ENCODE measurements at regions not wholly inside any gene's neighbourhood (a gene's known extent, or its start where the extent isn't known, plus 50 kb on each side); places are given as distances from the start of the nearest gene placed in this dataset.

GRCh38 chr3:89038869-89039268 is 68.6 kb upstream of the EPHA3 start:
- ATAC-seq, result no peak
- no peak for TF ChIP-seq ZNF8 (CRISPR knock-in tag; IDR thresholded peaks at IDR 0.05)
- TF ChIP-seq CREB5 (CRISPR knock-in tag; IDR thresholded peaks at IDR 0.05; ENCODE audit: low read depth), result no peak
- TF ChIP-seq ZFP3 (CRISPR knock-in tag; IDR thresholded peaks at IDR 0.05), result no peak
- TF ChIP-seq ZNF565 (CRISPR knock-in tag; conservative IDR thresholded peaks at IDR 0.05; ENCODE audit: low read depth), result no peak
- no peak for TF ChIP-seq TSHZ2 (CRISPR knock-in tag; IDR thresholded peaks at IDR 0.05)
- no peak for TF ChIP-seq OSR1 (CRISPR knock-in tag; IDR thresholded peaks at IDR 0.05)
- no peak for TF ChIP-seq CSDC2 (CRISPR knock-in tag; IDR thresholded peaks at IDR 0.05)
- TF ChIP-seq RARB (CRISPR knock-in tag; IDR thresholded peaks at IDR 0.05), result no peak
- TF ChIP-seq SNAI2 (CRISPR knock-in tag; IDR thresholded peaks at IDR 0.05), result no peak
- no peak for TF ChIP-seq GLIS3 (CRISPR knock-in tag; IDR thresholded peaks at IDR 0.05)
- TF ChIP-seq ARNTL (CRISPR knock-in tag; IDR thresholded peaks at IDR 0.05; ENCODE audit: borderline replicate concordance, low read depth), result no peak
- TF ChIP-seq PATZ1 (CRISPR knock-in tag; IDR thresholded peaks at IDR 0.05; ENCODE audit: borderline replicate concordance), result no peak

GRCh38 chr3:89042236-89042835 is 65.1 kb upstream of the EPHA3 start:
- no peak for TF ChIP-seq OSR1 (CRISPR knock-in tag; IDR thresholded peaks at IDR 0.05)
- no peak for TF ChIP-seq ZC3H10 (CRISPR knock-in tag; IDR thresholded peaks at IDR 0.05)
- no peak for TF ChIP-seq RARB (CRISPR knock-in tag; IDR thresholded peaks at IDR 0.05)
- no peak for TF ChIP-seq GLIS3 (CRISPR knock-in tag; IDR thresholded peaks at IDR 0.05)
- ATAC-seq, result no peak

- no peak for ATAC-seq
- TF ChIP-seq TCF4 (CRISPR knock-in tag; IDR thresholded peaks at IDR 0.05; ENCODE audit: borderline replicate concordance) (no peak), PPARA (CRISPR knock-in tag; IDR thresholded peaks at IDR 0.05; ENCODE audit: borderline replicate concordance) (no peak)
Measured at GRCh38 chr3:89043406-89043932, 64.0 kb upstream of the EPHA3 start.

GRCh38 chr3:89046661-89047060 is 60.8 kb upstream of the EPHA3 start:
- TF ChIP-seq GLIS3 (CRISPR knock-in tag; IDR thresholded peaks at IDR 0.05) (no peak), ZFP30 (CRISPR knock-in tag; IDR thresholded peaks at IDR 0.05) (no peak), TSHZ2 (CRISPR knock-in tag; IDR thresholded peaks at IDR 0.05) (no peak), CSDC2 (CRISPR knock-in tag; IDR thresholded peaks at IDR 0.05) (no peak), ZC3H10 (CRISPR knock-in tag; IDR thresholded peaks at IDR 0.05) (no peak), ZNF565 (CRISPR knock-in tag; conservative IDR thresholded peaks at IDR 0.05; ENCODE audit: low read depth) (no peak), ZNF8 (CRISPR knock-in tag; IDR thresholded peaks at IDR 0.05) (no peak), TCF4 (CRISPR knock-in tag; IDR thresholded peaks at IDR 0.05; ENCODE audit: borderline replicate concordance) (no peak), PATZ1 (CRISPR knock-in tag; IDR thresholded peaks at IDR 0.05; ENCODE audit: borderline replicate concordance) (no peak), ISL1 (CRISPR knock-in tag; IDR thresholded peaks at IDR 0.05) (no peak), BACH2 (CRISPR knock-in tag; IDR thresholded peaks at IDR 0.05; ENCODE audit: borderline replicate concordance) (no peak), PPARA (CRISPR knock-in tag; IDR thresholded peaks at IDR 0.05; ENCODE audit: borderline replicate concordance) (no peak), ARNTL (CRISPR knock-in tag; IDR thresholded peaks at IDR 0.05; ENCODE audit: borderline replicate concordance, low read depth) (no peak), ESRRG (CRISPR knock-in tag; IDR thresholded peaks at IDR 0.05) (no peak), CSRNP3 (CRISPR knock-in tag; IDR thresholded peaks at IDR 0.05) (no peak), RARB (CRISPR knock-in tag; IDR thresholded peaks at IDR 0.05) (no peak), ZNF70 (CRISPR knock-in tag; IDR thresholded peaks at IDR 0.05) (no peak), SNAI2 (CRISPR knock-in tag; IDR thresholded peaks at IDR 0.05) (no peak), OSR1 (CRISPR knock-in tag; IDR thresholded peaks at IDR 0.05) (no peak)
- no peak for ATAC-seq

All from SK-N-SH treated with all-trans-retinoic acid at 6 μM for 48 hours (cell line).